ENCODE measurements at regions not wholly inside any gene's neighbourhood (a gene's known extent, or its start where the extent isn't known, plus 50 kb on each side); places are given as distances from the start of the nearest gene placed in this dataset.

GRCh38 chr5:133867341-133867740 is 101.1 kb downstream of the C5orf15 start:
- Histone ChIP-seq H4K8ac (ENCODE audit: low read depth, low read length) (no peak overlapping the region), H2AK5ac (ENCODE audit: low read depth, low read length) (peak overlapping the region; percentile 33), H2BK5ac (ENCODE audit: low read length) (no peak overlapping the region), H3K9ac (ENCODE audit: low read depth, low read length, poor library complexity) (no peak overlapping the region), H3K27me3 (ENCODE audit: control insufficient read depth in 3 of 3, insufficient read depth in 3 of 3, low read depth in 1 of 3, low read length in 3 of 3) (no peaks in the 10 kb centered on the region), H3K4me3 (ENCODE audit: low read length in 2 of 2) (peak overlapping the region in 1 of 2 donors; percentile 47), H3K79me1 (ENCODE audit: low read depth, low read length) (no peaks in the 10 kb centered on the region), H4K91ac (ENCODE audit: low read depth, low read length, poor library complexity) (no peak overlapping the region), H3K9me3 (replicated peaks in 1 of 2; ENCODE audit: control insufficient read depth in 2 of 2, insufficient read depth in 1 of 2, low read depth in 1 of 2, low read length in 2 of 2) (no peaks in the 10 kb centered on the region), H3K14ac (ENCODE audit: low read length) (no peak overlapping the region), H3K23ac (ENCODE audit: low read depth, low read length, poor library complexity) (no peak overlapping the region), H3K18ac (ENCODE audit: low read length) (no peak overlapping the region), H2BK12ac (ENCODE audit: low read length) (no peak overlapping the region), H2AFZ (ENCODE audit: low read length) (no peak overlapping the region), H2BK120ac (ENCODE audit: low read depth, low read length) (no peak overlapping the region), H3K4me1 (ENCODE audit: control insufficient read depth in 2 of 2, insufficient read depth in 1 of 2, low read depth in 1 of 2, low read length in 2 of 2) (peaks cover 0 to 5% of the 10 kb centered on the region in 2 donors), H3K36me3 (replicated peaks in 1 of 2; ENCODE audit: control insufficient read depth in 2 of 2, insufficient read depth in 2 of 2, low read length in 2 of 2) (no peaks in the 10 kb centered on the region), H2BK15ac (ENCODE audit: low read length) (no peak overlapping the region), H3K27ac (replicated peaks; ENCODE audit: low read length) (no peak overlapping the region), H3K4me2 (ENCODE audit: insufficient read depth, low read length, poor library complexity, severe bottlenecking) (no peak overlapping the region), H3K4ac (ENCODE audit: low read length) (no peak overlapping the region)
- no CpG with 5 or more reads among the region's 4 CpGs for WGBS, 2 donors (ENCODE audit: extremely low coverage in 2 of 2, insufficient read length in 2 of 2, insufficient replicate concordance in 1 of 2)
- no peak for DNase-seq (ENCODE audit: low spot score)

GRCh38 chr5:133866903-133867245 is 101.6 kb downstream of the C5orf15 start:
- H4K91ac ChIP-seq (ENCODE audit: low read depth, low read length, poor library complexity), result no peak overlapping the region
- H2BK12ac ChIP-seq (ENCODE audit: low read length), result no peak overlapping the region
- no peaks in the 10 kb centered on the region for H3K9me3 ChIP-seq (replicated peaks in 1 of 2; ENCODE audit: control insufficient read depth in 2 of 2, insufficient read depth in 1 of 2, low read depth in 1 of 2, low read length in 2 of 2)
- H2BK5ac ChIP-seq (ENCODE audit: low read length), result no peak overlapping the region
- no peak overlapping the region for H3K18ac ChIP-seq (ENCODE audit: low read length)
- H2AFZ ChIP-seq (ENCODE audit: low read length), result no peak overlapping the region
- no CpG with 5 or more reads among the region's 3 CpGs for WGBS, 2 donors (ENCODE audit: extremely low coverage in 2 of 2, insufficient read length in 2 of 2, insufficient replicate concordance in 1 of 2)
- H4K8ac ChIP-seq (ENCODE audit: low read depth, low read length), result no peak overlapping the region
- no peak for DNase-seq (ENCODE audit: low spot score)
- no peaks in the 10 kb centered on the region for H3K27me3 ChIP-seq (ENCODE audit: control insufficient read depth in 3 of 3, insufficient read depth in 3 of 3, low read depth in 1 of 3, low read length in 3 of 3)
- H3K4me1 ChIP-seq (ENCODE audit: control insufficient read depth in 2 of 2, insufficient read depth in 1 of 2, low read depth in 1 of 2, low read length in 2 of 2), result peaks cover 0 to 5% of the 10 kb centered on the region in 2 donors
- H2BK120ac ChIP-seq (ENCODE audit: low read depth, low read length), result no peak overlapping the region
- H3K27ac ChIP-seq (replicated peaks; ENCODE audit: low read length), result no peak overlapping the region
- no peak overlapping the region for H2AK5ac ChIP-seq (ENCODE audit: low read depth, low read length)
- H3K79me1 ChIP-seq (ENCODE audit: low read depth, low read length), result no peaks in the 10 kb centered on the region
- no peak overlapping the region for H3K23ac ChIP-seq (ENCODE audit: low read depth, low read length, poor library complexity)
- H3K4me3 ChIP-seq (ENCODE audit: low read length in 2 of 2), result no peak overlapping the region
- no peak overlapping the region for H3K9ac ChIP-seq (ENCODE audit: low read depth, low read length, poor library complexity)
- no peak overlapping the region for H3K4me2 ChIP-seq (ENCODE audit: insufficient read depth, low read length, poor library complexity, severe bottlenecking)
- no peak overlapping the region for H3K14ac ChIP-seq (ENCODE audit: low read length)
- no peak overlapping the region for H2BK15ac ChIP-seq (ENCODE audit: low read length)
- H3K4ac ChIP-seq (ENCODE audit: low read length), result no peak overlapping the region
- H3K36me3 ChIP-seq (replicated peaks in 1 of 2; ENCODE audit: control insufficient read depth in 2 of 2, insufficient read depth in 2 of 2, low read length in 2 of 2), result no peaks in the 10 kb centered on the region

GRCh38 chr5:133866160-133866902 is 102.1 kb downstream of the C5orf15 start:
- Histone ChIP-seq H3K4ac (ENCODE audit: low read length) (no peak overlapping the region), H2BK15ac (ENCODE audit: low read length) (no peak overlapping the region), H2AK5ac (ENCODE audit: low read depth, low read length) (no peak overlapping the region), H3K36me3 (replicated peaks in 1 of 2; ENCODE audit: control insufficient read depth in 2 of 2, insufficient read depth in 2 of 2, low read length in 2 of 2) (no peaks in the 10 kb centered on the region), H2BK120ac (ENCODE audit: low read depth, low read length) (no peak overlapping the region), H3K27me3 (ENCODE audit: control insufficient read depth in 3 of 3, insufficient read depth in 3 of 3, low read depth in 1 of 3, low read length in 3 of 3) (no peaks in the 10 kb centered on the region), H2BK12ac (ENCODE audit: low read length) (no peak overlapping the region), H3K4me1 (ENCODE audit: control insufficient read depth in 2 of 2, insufficient read depth in 1 of 2, low read depth in 1 of 2, low read length in 2 of 2) (peaks cover 0 to 5% of the 10 kb centered on the region in 2 donors), H3K4me2 (ENCODE audit: insufficient read depth, low read length, poor library complexity, severe bottlenecking) (no peak overlapping the region), H3K23ac (ENCODE audit: low read depth, low read length, poor library complexity) (no peak overlapping the region), H2AFZ (ENCODE audit: low read length) (no peak overlapping the region), H3K4me3 (ENCODE audit: low read length in 2 of 2) (no peak overlapping the region), H3K18ac (ENCODE audit: low read length) (no peak overlapping the region), H3K9me3 (replicated peaks in 1 of 2; ENCODE audit: control insufficient read depth in 2 of 2, insufficient read depth in 1 of 2, low read depth in 1 of 2, low read length in 2 of 2) (no peaks in the 10 kb centered on the region), H3K27ac (replicated peaks; ENCODE audit: low read length) (no peak overlapping the region), H3K14ac (ENCODE audit: low read length) (no peak overlapping the region), H2BK5ac (ENCODE audit: low read length) (no peak overlapping the region), H4K8ac (ENCODE audit: low read depth, low read length) (no peak overlapping the region), H3K79me1 (ENCODE audit: low read depth, low read length) (no peaks in the 10 kb centered on the region), H3K9ac (ENCODE audit: low read depth, low read length, poor library complexity) (no peak overlapping the region), H4K91ac (ENCODE audit: low read depth, low read length, poor library complexity) (no peak overlapping the region)
- no CpG with 5 or more reads among the region's 12 CpGs for WGBS, 2 donors (ENCODE audit: extremely low coverage in 2 of 2, insufficient read length in 2 of 2, insufficient replicate concordance in 1 of 2)
- no peak for DNase-seq (ENCODE audit: low spot score)

GRCh38 chr5:133865113-133865512 is 103.3 kb downstream of the C5orf15 start:
- no peak overlapping the region for H3K4me2 ChIP-seq (ENCODE audit: insufficient read depth, low read length, poor library complexity, severe bottlenecking)
- no peak overlapping the region for H2BK15ac ChIP-seq (ENCODE audit: low read length)
- DNase-seq (ENCODE audit: low spot score), result no peak
- H3K36me3 ChIP-seq (replicated peaks in 1 of 2; ENCODE audit: control insufficient read depth in 2 of 2, insufficient read depth in 2 of 2, low read length in 2 of 2), result no peaks in the 10 kb centered on the region
- whole genome bisulfite sequencing, 2 donors (ENCODE audit: extremely low coverage in 2 of 2, insufficient read length in 2 of 2, insufficient replicate concordance in 1 of 2), result no CpG with 5 or more reads among the region's 5 CpGs
- H3K9ac ChIP-seq (ENCODE audit: low read depth, low read length, poor library complexity), result no peak overlapping the region
- H2AK5ac ChIP-seq (ENCODE audit: low read depth, low read length), result no peak overlapping the region
- no peak overlapping the region for H2BK120ac ChIP-seq (ENCODE audit: low read depth, low read length)
- H2BK5ac ChIP-seq (ENCODE audit: low read length), result no peak overlapping the region
- no peak overlapping the region for H2BK12ac ChIP-seq (ENCODE audit: low read length)
- H3K79me1 ChIP-seq (ENCODE audit: low read depth, low read length), result no peaks in the 10 kb centered on the region
- H3K4me3 ChIP-seq (ENCODE audit: low read length in 2 of 2), result no peak overlapping the region
- H3K4me1 ChIP-seq (ENCODE audit: control insufficient read depth in 2 of 2, insufficient read depth in 1 of 2, low read depth in 1 of 2, low read length in 2 of 2), result peaks cover 0 to 3% of the 10 kb centered on the region in 2 donors
- no peak overlapping the region for H3K4ac ChIP-seq (ENCODE audit: low read length)
- no peak overlapping the region for H3K23ac ChIP-seq (ENCODE audit: low read depth, low read length, poor library complexity)
- H2AFZ ChIP-seq (ENCODE audit: low read length), result no peak overlapping the region
- H4K8ac ChIP-seq (ENCODE audit: low read depth, low read length), result no peak overlapping the region
- H3K9me3 ChIP-seq (replicated peaks in 1 of 2; ENCODE audit: control insufficient read depth in 2 of 2, insufficient read depth in 1 of 2, low read depth in 1 of 2, low read length in 2 of 2), result no peaks in the 10 kb centered on the region
- H3K18ac ChIP-seq (ENCODE audit: low read length), result no peak overlapping the region
- no peak overlapping the region for H3K27ac ChIP-seq (replicated peaks; ENCODE audit: low read length)
- H3K27me3 ChIP-seq (ENCODE audit: control insufficient read depth in 3 of 3, insufficient read depth in 3 of 3, low read depth in 1 of 3, low read length in 3 of 3), result no peaks in the 10 kb centered on the region
- H4K91ac ChIP-seq (ENCODE audit: low read depth, low read length, poor library complexity), result no peak overlapping the region
- H3K14ac ChIP-seq (ENCODE audit: low read length), result peak overlapping the region; percentile 10
